ENCODE measurements at regions not wholly inside any gene's neighbourhood (a gene's known extent, or its start where the extent isn't known, plus 50 kb on each side); places are given as distances from the start of the nearest gene placed in this dataset.

- Histone ChIP-seq H3K27ac (ENCODE audit: low read length) (no peak overlapping the region), H3K4me3 (ENCODE audit: low read depth in 1 of 2, low read length in 2 of 2) (no peak overlapping the region), H3K27me3 (ENCODE audit: low read depth, low read length) (no peaks in the 10 kb centered on the region), H3K9me3 (ENCODE audit: control insufficient read depth in 1 of 2, low read length in 2 of 2) (peaks cover 15 to 16% of the 10 kb centered on the region in 2 donors), H3K36me3 (ENCODE audit: control insufficient read depth in 1 of 2, insufficient read depth in 2 of 2, low read length in 2 of 2) (no peaks in the 10 kb centered on the region), H3K4me1 (ENCODE audit: control insufficient read depth in 1 of 2, insufficient read depth in 2 of 2, low read length in 2 of 2) (peaks cover 0 to under 1% of the 10 kb centered on the region in 2 donors)
Measured at GRCh38 chr3:72227486-72228070, 442.6 kb upstream of the PROK2 start.

- Histone ChIP-seq H3K27me3 (ENCODE audit: low read depth, low read length) (no peaks in the 10 kb centered on the region), H3K4me3 (ENCODE audit: low read depth in 1 of 2, low read length in 2 of 2) (no peak overlapping the region), H3K36me3 (ENCODE audit: control insufficient read depth in 1 of 2, insufficient read depth in 2 of 2, low read length in 2 of 2) (no peaks in the 10 kb centered on the region), H3K9me3 (ENCODE audit: control insufficient read depth in 1 of 2, low read length in 2 of 2) (peaks cover 15 to 16% of the 10 kb centered on the region in 2 donors), H3K4me1 (ENCODE audit: control insufficient read depth in 1 of 2, insufficient read depth in 2 of 2, low read length in 2 of 2) (peaks cover 0 to 4% of the 10 kb centered on the region in 2 donors), H3K27ac (ENCODE audit: low read length) (no peak overlapping the region)
Measured at GRCh38 chr3:72224804-72225509, 440.0 kb upstream of the PROK2 start.

DNA sequence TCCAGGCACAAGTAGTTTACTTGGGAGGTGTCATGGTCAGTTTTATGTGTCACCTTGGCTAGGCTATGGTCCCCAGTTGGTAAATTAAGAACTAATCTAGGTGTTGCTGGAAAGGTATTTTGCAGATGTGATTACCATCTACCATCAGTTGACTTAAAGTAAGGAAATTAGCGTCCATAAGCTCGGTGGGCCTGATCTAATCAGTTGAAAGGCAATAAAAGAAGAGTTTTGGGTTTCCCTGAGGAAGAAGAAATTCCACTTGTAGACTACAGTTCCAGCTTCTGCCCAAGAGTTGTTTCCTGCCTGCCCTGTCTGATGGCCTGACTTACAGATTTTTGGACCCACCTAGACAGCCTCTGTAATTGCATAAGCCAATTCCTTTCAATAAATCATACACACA lies 438.7 kb upstream of the PROK2 start:
- H3K4me1 ChIP-seq (ENCODE audit: control insufficient read depth in 1 of 2, insufficient read depth in 2 of 2, low read length in 2 of 2), result peaks cover 0 to 4% of the 10 kb centered on the region in 2 donors
- peaks cover 15 to 16% of the 10 kb centered on the region in 2 donors for H3K9me3 ChIP-seq (ENCODE audit: control insufficient read depth in 1 of 2, low read length in 2 of 2)
- no peaks in the 10 kb centered on the region for H3K27me3 ChIP-seq (ENCODE audit: low read depth, low read length)
- no peak overlapping the region for H3K4me3 ChIP-seq (ENCODE audit: low read depth in 1 of 2, low read length in 2 of 2)
- no peaks in the 10 kb centered on the region for H3K36me3 ChIP-seq (ENCODE audit: control insufficient read depth in 1 of 2, insufficient read depth in 2 of 2, low read length in 2 of 2)
- no peak overlapping the region for H3K27ac ChIP-seq (ENCODE audit: low read length)

GRCh38 chr3:72223116-72223515 lies 438.2 kb upstream of the PROK2 start:
- Histone ChIP-seq H3K9me3 (ENCODE audit: control insufficient read depth in 1 of 2, low read length in 2 of 2) (peaks cover 15 to 16% of the 10 kb centered on the region in 2 donors), H3K27ac (ENCODE audit: low read length) (no peak overlapping the region), H3K4me3 (ENCODE audit: low read depth in 1 of 2, low read length in 2 of 2) (no peak overlapping the region), H3K27me3 (ENCODE audit: low read depth, low read length) (no peaks in the 10 kb centered on the region), H3K4me1 (ENCODE audit: control insufficient read depth in 1 of 2, insufficient read depth in 2 of 2, low read length in 2 of 2) (peaks cover 0 to 4% of the 10 kb centered on the region in 2 donors), H3K36me3 (ENCODE audit: control insufficient read depth in 1 of 2, insufficient read depth in 2 of 2, low read length in 2 of 2) (no peaks in the 10 kb centered on the region)

- H3K4me3 ChIP-seq (ENCODE audit: low read depth in 1 of 2, low read length in 2 of 2), result no peak overlapping the region
- no peaks in the 10 kb centered on the region for H3K36me3 ChIP-seq (ENCODE audit: control insufficient read depth in 1 of 2, insufficient read depth in 2 of 2, low read length in 2 of 2)
- peaks cover 15 to 16% of the 10 kb centered on the region in 2 donors for H3K9me3 ChIP-seq (ENCODE audit: control insufficient read depth in 1 of 2, low read length in 2 of 2)
- H3K27me3 ChIP-seq (ENCODE audit: low read depth, low read length), result no peaks in the 10 kb centered on the region
- no peak overlapping the region for H3K27ac ChIP-seq (ENCODE audit: low read length)
- H3K4me1 ChIP-seq (ENCODE audit: control insufficient read depth in 1 of 2, insufficient read depth in 2 of 2, low read length in 2 of 2), result peaks cover 0 to 4% of the 10 kb centered on the region in 2 donors
Measured at GRCh38 chr3:72222410-72222809, 437.5 kb upstream of the PROK2 start.

- Histone ChIP-seq H3K4me3 (ENCODE audit: low read depth in 1 of 2, low read length in 2 of 2) (no peak overlapping the region), H3K9me3 (ENCODE audit: control insufficient read depth in 1 of 2, low read length in 2 of 2) (peaks cover 12 to 16% of the 10 kb centered on the region in 2 donors), H3K27me3 (ENCODE audit: low read depth, low read length) (no peaks in the 10 kb centered on the region), H3K27ac (ENCODE audit: low read length) (no peak overlapping the region), H3K4me1 (ENCODE audit: control insufficient read depth in 1 of 2, insufficient read depth in 2 of 2, low read length in 2 of 2) (peaks cover 0 to 4% of the 10 kb centered on the region in 2 donors), H3K36me3 (ENCODE audit: control insufficient read depth in 1 of 2, insufficient read depth in 2 of 2, low read length in 2 of 2) (no peaks in the 10 kb centered on the region)
Measured at GRCh38 chr3:72220946-72221345, 436.0 kb upstream of the PROK2 start.

DNA sequence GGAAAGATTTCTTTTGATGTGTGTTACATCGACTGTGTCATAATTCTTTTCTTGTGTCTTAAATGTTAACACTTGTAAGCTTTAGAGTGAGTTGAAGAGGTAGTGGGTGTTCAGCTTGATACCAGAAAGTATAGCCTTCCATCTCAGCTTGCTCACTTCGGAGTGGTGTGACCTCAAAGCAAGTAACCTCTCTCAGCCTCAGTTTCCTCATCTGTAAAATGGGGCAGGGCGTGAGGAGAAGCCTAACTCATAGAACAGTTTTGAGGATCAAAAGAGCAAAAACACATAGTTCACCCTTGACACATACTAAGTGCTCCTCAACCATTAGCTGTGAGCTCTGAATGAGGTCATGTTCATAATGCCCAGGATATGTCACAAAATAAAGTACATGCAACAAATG lies 434.8 kb upstream of the PROK2 start:
- Histone ChIP-seq H3K36me3 (ENCODE audit: control insufficient read depth in 1 of 2, insufficient read depth in 2 of 2, low read length in 2 of 2) (no peaks in the 10 kb centered on the region), H3K4me3 (ENCODE audit: low read depth in 1 of 2, low read length in 2 of 2) (no peak overlapping the region), H3K27ac (ENCODE audit: low read length) (no peak overlapping the region), H3K27me3 (ENCODE audit: low read depth, low read length) (no peaks in the 10 kb centered on the region), H3K4me1 (ENCODE audit: control insufficient read depth in 1 of 2, insufficient read depth in 2 of 2, low read length in 2 of 2) (peaks cover 0 to 4% of the 10 kb centered on the region in 2 donors), H3K9me3 (ENCODE audit: control insufficient read depth in 1 of 2, low read length in 2 of 2) (peaks cover 1 to 8% of the 10 kb centered on the region in 2 donors)

DNA sequence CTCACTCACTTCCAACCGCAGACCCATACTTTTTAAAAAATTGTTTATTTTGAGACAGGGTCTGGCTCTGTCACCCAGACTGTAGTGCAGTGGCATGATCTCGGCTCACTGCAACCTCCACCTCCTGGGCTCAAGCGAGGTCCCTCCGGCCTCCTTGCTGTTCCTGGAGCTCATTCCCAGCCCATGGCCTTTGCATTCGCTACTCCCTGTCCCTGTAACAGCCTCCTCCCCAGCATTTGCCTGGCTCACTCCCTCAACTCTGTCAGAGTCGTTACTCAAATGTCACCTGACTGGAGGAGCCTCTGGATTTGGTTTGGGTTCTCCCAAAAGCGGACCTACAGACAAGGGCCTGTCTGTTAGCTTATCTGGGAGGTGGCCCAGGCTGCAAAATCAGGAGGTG lies 432.6 kb upstream of the PROK2 start:
- Histone ChIP-seq H3K4me3 (ENCODE audit: low read depth in 1 of 2, low read length in 2 of 2) (no peak overlapping the region), H3K27me3 (ENCODE audit: low read depth, low read length) (no peaks in the 10 kb centered on the region), H3K27ac (ENCODE audit: low read length) (no peak overlapping the region), H3K4me1 (ENCODE audit: control insufficient read depth in 1 of 2, insufficient read depth in 2 of 2, low read length in 2 of 2) (peaks cover 0 to 3% of the 10 kb centered on the region in 2 donors), H3K36me3 (ENCODE audit: control insufficient read depth in 1 of 2, insufficient read depth in 2 of 2, low read length in 2 of 2) (no peaks in the 10 kb centered on the region), H3K9me3 (ENCODE audit: control insufficient read depth in 1 of 2, low read length in 2 of 2) (no peaks in the 10 kb centered on the region)

- Histone ChIP-seq H3K27me3 (ENCODE audit: low read depth, low read length) (no peaks in the 10 kb centered on the region), H3K9me3 (ENCODE audit: control insufficient read depth in 1 of 2, low read length in 2 of 2) (no peaks in the 10 kb centered on the region), H3K4me1 (ENCODE audit: control insufficient read depth in 1 of 2, insufficient read depth in 2 of 2, low read length in 2 of 2) (no peaks in the 10 kb centered on the region), H3K27ac (ENCODE audit: low read length) (no peak overlapping the region), H3K4me3 (ENCODE audit: low read depth in 1 of 2, low read length in 2 of 2) (no peak overlapping the region), H3K36me3 (ENCODE audit: control insufficient read depth in 1 of 2, insufficient read depth in 2 of 2, low read length in 2 of 2) (no peaks in the 10 kb centered on the region)
Measured at GRCh38 chr3:72214066-72214951, 429.4 kb upstream of the PROK2 start.

GRCh38 chr3:72213296-72214065 lies 428.5 kb upstream of the PROK2 start:
- H3K36me3 ChIP-seq (ENCODE audit: control insufficient read depth in 1 of 2, insufficient read depth in 2 of 2, low read length in 2 of 2), result no peaks in the 10 kb centered on the region
- no peaks in the 10 kb centered on the region for H3K9me3 ChIP-seq (ENCODE audit: control insufficient read depth in 1 of 2, low read length in 2 of 2)
- no peak overlapping the region for H3K27ac ChIP-seq (ENCODE audit: low read length)

DNA sequence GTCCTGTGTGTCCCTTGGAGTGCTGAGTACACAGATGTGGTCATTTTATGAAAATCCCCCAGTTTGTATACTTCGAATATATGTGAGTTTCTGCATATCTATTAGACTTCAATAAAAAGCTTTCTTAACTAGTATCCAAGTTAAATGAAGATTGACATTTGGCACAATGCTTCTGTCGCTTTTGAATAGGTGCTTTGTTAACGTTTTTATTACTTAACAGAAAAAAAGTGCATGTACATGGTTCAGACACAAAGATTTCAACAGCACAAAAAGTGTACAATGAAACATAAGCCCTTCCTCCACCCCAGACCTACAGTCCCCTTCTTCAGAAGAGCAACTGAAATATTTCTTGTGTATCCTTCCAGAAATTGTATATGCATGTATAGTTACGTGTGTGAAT lies 427.4 kb upstream of the PROK2 start:
- Histone ChIP-seq H3K27ac (ENCODE audit: low read length) (no peak overlapping the region), H3K36me3 (ENCODE audit: control insufficient read depth in 1 of 2, insufficient read depth in 2 of 2, low read length in 2 of 2) (no peaks in the 10 kb centered on the region), H3K4me1 (ENCODE audit: control insufficient read depth in 1 of 2, insufficient read depth in 2 of 2, low read length in 2 of 2) (no peaks in the 10 kb centered on the region), H3K4me3 (ENCODE audit: low read depth in 1 of 2, low read length in 2 of 2) (no peak overlapping the region), H3K27me3 (ENCODE audit: low read depth, low read length) (no peaks in the 10 kb centered on the region), H3K9me3 (ENCODE audit: control insufficient read depth in 1 of 2, low read length in 2 of 2) (no peaks in the 10 kb centered on the region)

More at GRCh38 chr3:72213296-72214065, 428.5 kb upstream of the PROK2 start:
- H3K27me3 ChIP-seq (ENCODE audit: low read depth, low read length), result no peaks in the 10 kb centered on the region
- no peak overlapping the region for H3K4me3 ChIP-seq (ENCODE audit: low read depth in 1 of 2, low read length in 2 of 2)
- no peaks in the 10 kb centered on the region for H3K4me1 ChIP-seq (ENCODE audit: control insufficient read depth in 1 of 2, insufficient read depth in 2 of 2, low read length in 2 of 2)
